BJ (cell line): ENCODE measurements at regions not wholly inside any gene's neighbourhood (a gene's known extent, or its start where the extent isn't known, plus 50 kb on each side); places are given as distances from the start of the nearest gene placed in this dataset.

Experiments used
- CTCF ChIA-PET: fragments of 350-600 bp; formaldehyde crosslinking; extraction: SDS; loops from one replicate; lab custom pipeline; 2021; ENCODE audit warnings: antibody characterized with exemption, inconsistent platforms; lab: Yijun Ruan, JAX
- POLR2A ChIA-PET: fragments of 300-600 bp; sonication (Branson Sonifier 250); formaldehyde crosslinking; extraction: SDS; loops from one replicate; lab custom pipeline; 2021; ENCODE audit warnings: antibody characterized with exemption; lab: Charles Lee
- DNase-seq: peaks from one replicate; pipeline ENCODE4 v3.0.0-alpha.2; 2011; ENCODE audit warnings: low read depth
- H3K27me3 ChIP-seq: 2 replicates; pipeline ENCODE4 v1.6.0; 2011; ENCODE audit warnings: low read length; ENCODE audit not compliant: control insufficient read depth, insufficient read depth
- H3K36me3 ChIP-seq: 2 replicates; pipeline ENCODE4 v1.5.1; 2011; ENCODE audit warnings: low read length; ENCODE audit not compliant: control insufficient read depth, insufficient read depth
- H3K4me3 ChIP-seq: 2 replicates; pipeline ENCODE4 v1.5.1; 2011; ENCODE audit warnings: low read depth, mild to moderate bottlenecking, control low read depth, low read length
- TF ChIP-seq, protein P1 (sequence below): IDR thresholded peaks from 2 replicates; pipeline ENCODE4 v1.5.1; 2011; ENCODE audit warnings: low read depth, mild to moderate bottlenecking, control low read depth, inconsistent platforms, low read length, moderate library complexity; ENCODE audit not compliant: insufficient read depth

- Histone ChIP-seq H3K4me3 (no peak overlapping the region), H3K27me3 (peaks cover 9% of the 10 kb centered on the region; the same call in 1 of the 2 replicates), H3K36me3 (no peaks in the 10 kb centered on the region)
- TF ChIP-seq, protein P1, sequence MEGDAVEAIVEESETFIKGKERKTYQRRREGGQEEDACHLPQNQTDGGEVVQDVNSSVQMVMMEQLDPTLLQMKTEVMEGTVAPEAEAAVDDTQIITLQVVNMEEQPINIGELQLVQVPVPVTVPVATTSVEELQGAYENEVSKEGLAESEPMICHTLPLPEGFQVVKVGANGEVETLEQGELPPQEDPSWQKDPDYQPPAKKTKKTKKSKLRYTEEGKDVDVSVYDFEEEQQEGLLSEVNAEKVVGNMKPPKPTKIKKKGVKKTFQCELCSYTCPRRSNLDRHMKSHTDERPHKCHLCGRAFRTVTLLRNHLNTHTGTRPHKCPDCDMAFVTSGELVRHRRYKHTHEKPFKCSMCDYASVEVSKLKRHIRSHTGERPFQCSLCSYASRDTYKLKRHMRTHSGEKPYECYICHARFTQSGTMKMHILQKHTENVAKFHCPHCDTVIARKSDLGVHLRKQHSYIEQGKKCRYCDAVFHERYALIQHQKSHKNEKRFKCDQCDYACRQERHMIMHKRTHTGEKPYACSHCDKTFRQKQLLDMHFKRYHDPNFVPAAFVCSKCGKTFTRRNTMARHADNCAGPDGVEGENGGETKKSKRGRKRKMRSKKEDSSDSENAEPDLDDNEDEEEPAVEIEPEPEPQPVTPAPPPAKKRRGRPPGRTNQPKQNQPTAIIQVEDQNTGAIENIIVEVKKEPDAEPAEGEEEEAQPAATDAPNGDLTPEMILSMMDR = no peak
- POLR2A ChIA-PET = no interaction called here
- CTCF ChIA-PET = no interaction called here
- no peak for DNase-seq
Measured at GRCh38 chr20:57797401-57797800, 87.6 kb upstream of the PMEPA1 start.

DNA sequence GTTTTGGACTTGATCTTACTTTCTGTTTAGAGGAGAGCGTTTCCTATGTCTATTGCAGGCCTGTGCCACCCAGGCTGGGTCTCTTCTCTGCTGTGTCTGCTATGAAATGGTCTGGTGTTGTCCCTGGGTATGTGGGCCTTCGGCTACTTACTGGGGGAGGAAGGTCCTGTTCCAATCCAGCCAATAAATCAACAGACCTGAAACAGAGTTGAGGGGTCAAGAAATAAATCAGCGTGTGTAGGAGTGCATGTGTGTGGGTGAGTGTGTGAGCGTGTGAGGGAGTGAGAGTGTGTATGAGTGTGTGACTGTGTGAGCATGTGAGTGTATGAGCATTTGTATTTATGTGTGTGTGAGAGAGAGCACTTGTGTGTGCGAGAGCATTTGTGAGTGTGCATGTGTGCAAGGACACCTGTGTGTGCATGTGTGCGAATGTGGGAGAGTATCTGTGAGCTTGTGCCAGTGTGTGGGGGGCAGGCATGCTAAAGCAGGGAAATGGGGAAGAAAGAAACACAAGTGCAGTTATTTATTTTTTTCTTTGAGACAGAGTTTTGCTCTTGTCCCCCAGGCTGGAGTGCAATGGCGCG is 86.3 kb upstream of the PMEPA1 start:
- CTCF ChIA-PET = no interaction called here
- DNase-seq = no peak
- Histone ChIP-seq H3K36me3 (no peaks in the 10 kb centered on the region), H3K4me3 (no peak overlapping the region), H3K27me3 (peaks cover 9% of the 10 kb centered on the region; the same call in 1 of the 2 replicates)
- POLR2A ChIA-PET = no interaction called here
- TF ChIP-seq, protein P1 = no peak

DNA sequence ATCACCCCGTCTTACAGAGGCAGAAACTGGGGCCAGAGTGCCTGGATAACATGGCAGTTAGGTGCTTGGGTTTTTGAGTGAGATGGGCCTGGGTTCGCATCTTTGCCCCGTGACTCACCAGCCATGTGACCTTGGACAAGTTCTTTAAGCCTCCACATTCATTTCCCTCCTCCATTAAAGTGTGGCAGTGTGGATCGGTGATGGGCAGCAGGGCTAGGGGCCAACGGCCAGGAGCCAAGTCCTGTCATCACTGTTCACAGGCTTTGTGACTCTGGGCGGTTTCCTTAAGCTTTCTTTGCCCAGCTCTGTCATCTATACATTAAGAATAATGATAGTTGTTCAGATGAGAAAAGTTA is 85.5 kb upstream of the PMEPA1 start:
- DNase-seq = no peak
- Histone ChIP-seq H3K36me3 (no peaks in the 10 kb centered on the region), H3K4me3 (no peak overlapping the region), H3K27me3 (peaks cover 8% of the 10 kb centered on the region; the same call in 1 of the 2 replicates)
- ChIA-PET POLR2A (no interaction called here), CTCF (no interaction called here)
- TF ChIP-seq, protein P1 = no peak

GRCh38 chr20:57794600-57795341 is 85.0 kb upstream of the PMEPA1 start:
- TF ChIP-seq, protein P1 = no peak
- ChIA-PET CTCF (no interaction called here), POLR2A (no interaction called here)
- Histone ChIP-seq H3K27me3 (0 out of 2 replicates have a peak, but pooled peaks cover 8% of the 10 kb centered on the region), H3K4me3 (no peak overlapping the region), H3K36me3 (no peaks in the 10 kb centered on the region)
- DNase-seq = peak; percentile 0

GRCh38 chr20:57794036-57794435 is 84.2 kb upstream of the PMEPA1 start:
- TF ChIP-seq, protein P1 = no peak
- Histone ChIP-seq H3K36me3 (no peaks in the 10 kb centered on the region), H3K4me3 (no peak overlapping the region), H3K27me3 (peaks cover 1% of the 10 kb centered on the region; the same call in 1 of the 2 replicates)
- CTCF ChIA-PET = no interaction called here
- DNase-seq = no peak
- POLR2A ChIA-PET = no interaction called here
